DND-41 (cell line): ENCODE measurements at regions not wholly inside any gene's neighbourhood (a gene's known extent, or its start where the extent isn't known, plus 50 kb on each side); places are given as distances from the start of the nearest gene placed in this dataset.

ENCODE experiments used
- ATAC-seq: fragments of 200-7000 bp; cut with Tn5 transposase; 3 replicates; pipeline ENCODE4 v1.9.1; 2021; ENCODE audit warnings: low read depth; ENCODE audit not compliant: insufficient read depth
- DNase-seq: peaks from one replicate; pipeline ENCODE4 v3.0.0-alpha.2; 2020
- H2AFZ ChIP-seq: 2 replicates; pipeline ENCODE4 v1.6.0; 2012; ENCODE audit warnings: low read depth, low read length
- H3K27ac ChIP-seq: 2 replicates; pipeline ENCODE4 v1.5.1; 2012; ENCODE audit warnings: low read length, inconsistent platforms
- H3K27me3 ChIP-seq: fragments of 200-600 bp; sonication (generic); 2 replicates; pipeline ENCODE4 v1.6.0; 2012; ENCODE audit warnings: low read length, mild to moderate bottlenecking, inconsistent platforms; ENCODE audit not compliant: insufficient read depth, poor library complexity
- H3K36me3 ChIP-seq: 2 replicates; pipeline ENCODE4 v1.5.1; 2012; ENCODE audit warnings: low read length, inconsistent platforms; ENCODE audit not compliant: insufficient read depth
- H3K4me1 ChIP-seq: 2 replicates; pipeline ENCODE4 v1.5.1; 2012; ENCODE audit warnings: mild to moderate bottlenecking, low read length; ENCODE audit not compliant: insufficient read depth
- H3K4me2 ChIP-seq: 2 replicates; pipeline ENCODE4 v1.6.0; 2012; ENCODE audit warnings: mild to moderate bottlenecking, moderate library complexity, low read length, inconsistent platforms; ENCODE audit not compliant: insufficient read depth
- H3K4me3 ChIP-seq, 2 experiments: fragments of 200-600 bp in 1 of 2; shearing (Covaris generic) in 1 of 2; 2 replicates each; pipeline ENCODE4 v1.5.1; 2012 to 2016; ENCODE audit warnings: inconsistent platforms in 2 of 2, low read length in 2 of 2, mild to moderate bottlenecking in 2 of 2, low read depth in 1 of 2, moderate library complexity in 1 of 2
- H3K79me2 ChIP-seq: 2 replicates; pipeline ENCODE4 v1.6.0; 2012; ENCODE audit warnings: low read length, inconsistent platforms; ENCODE audit not compliant: insufficient read depth
- H3K9ac ChIP-seq: 2 replicates; pipeline ENCODE4 v1.6.0; 2012; ENCODE audit warnings: low read depth, mild to moderate bottlenecking, inconsistent platforms, low read length, moderate library complexity
- H3K9me3 ChIP-seq: 2 replicates; pipeline ENCODE4 v1.5.1; 2012; ENCODE audit warnings: low read length, moderate library complexity, mild to moderate bottlenecking, inconsistent platforms; ENCODE audit not compliant: insufficient read depth, severe bottlenecking
- H4K20me1 ChIP-seq: 2 replicates; pipeline ENCODE4 v1.6.0; 2012; ENCODE audit warnings: low read length; ENCODE audit not compliant: insufficient read depth
- CTCF ChIP-seq: IDR thresholded peaks from 2 replicates; pipeline ENCODE4 v1.5.1; 2012; ENCODE audit warnings: borderline replicate concordance, low read length, moderate library complexity, mild to moderate bottlenecking; ENCODE audit not compliant: poor library complexity, severe bottlenecking; ENCODE audit errors: extremely low read depth
- EZH2 ChIP-seq: IDR thresholded peaks from 3 replicates; pipeline ENCODE4 v1.6.1; 2012; ENCODE audit warnings: borderline replicate concordance, low read depth, mild to moderate bottlenecking, moderate library complexity, low read length, inconsistent platforms; ENCODE audit not compliant: severe bottlenecking

- TF ChIP-seq CTCF = no peak
- TF ChIP-seq EZH2 = no peak
- Histone ChIP-seq H2AFZ (no peak overlapping the region), H3K36me3 (no peaks in the 10 kb centered on the region), H3K9ac (no peak overlapping the region), H3K4me1 (peaks cover 38% of the 10 kb centered on the region), H3K27ac (no peak overlapping the region), H3K4me2 (peak overlapping the region; percentile 34; the same call in 1 of the 2 replicates), H3K9me3 (no peaks in the 10 kb centered on the region), H3K79me2 (no peaks in the 10 kb centered on the region), H3K27me3 (no peaks in the 10 kb centered on the region), H4K20me1 (no peaks in the 10 kb centered on the region), H3K4me3 (no peak overlapping the region)
- peak; percentile 100 for ATAC-seq
- DNase-seq = peak; percentile 80
Measured at GRCh38 chr17:71098071-71098470, 928.7 kb downstream of the KCNJ2 start.

DNA sequence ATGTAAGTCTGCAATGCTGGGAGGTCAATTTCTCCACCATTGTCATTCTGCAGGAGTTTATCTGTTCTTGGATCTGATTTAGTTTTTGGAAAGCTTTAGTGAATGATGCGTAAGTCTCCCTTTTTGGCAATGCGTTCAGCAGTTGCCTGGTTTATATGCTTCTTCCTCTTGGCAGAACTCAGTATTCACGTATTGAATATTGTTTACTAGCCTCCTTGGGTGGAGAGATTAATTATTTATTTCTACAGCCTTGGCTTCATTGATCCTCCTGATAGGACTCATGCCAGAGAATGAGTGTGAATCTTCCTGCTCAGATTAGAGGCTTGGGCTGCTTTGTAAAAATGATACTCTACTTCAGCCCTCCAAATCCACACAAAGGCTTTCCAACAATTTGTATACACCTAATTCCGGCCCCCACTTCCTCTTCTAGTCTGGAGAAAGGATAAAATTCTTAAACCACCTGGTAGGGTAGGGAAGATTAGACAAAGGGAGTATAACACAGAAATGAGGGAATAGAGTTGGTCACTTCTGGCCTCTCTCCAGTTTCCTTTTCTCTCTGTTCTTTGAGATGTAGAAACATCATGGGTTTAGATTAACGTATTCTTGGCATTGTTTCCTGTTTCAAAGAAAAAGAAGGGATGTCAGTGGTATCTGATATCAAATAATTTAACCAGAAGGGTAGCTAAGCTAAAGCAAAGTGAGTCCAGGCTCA, 929.8 kb downstream of the KCNJ2 start:
- ATAC-seq (no peak), DNase-seq (no peak)
- no peaks in the 10 kb centered on the region for H3K9me3 ChIP-seq
- H3K36me3 ChIP-seq = no peaks in the 10 kb centered on the region
- H3K4me2 ChIP-seq = no peak overlapping the region
- H3K4me3 ChIP-seq = no peak overlapping the region
- TF ChIP-seq CTCF = no peak
- TF ChIP-seq EZH2 = no peak
- no peaks in the 10 kb centered on the region for H3K79me2 ChIP-seq
- H3K9ac ChIP-seq = no peak overlapping the region
- peaks cover 38% of the 10 kb centered on the region for H3K4me1 ChIP-seq
- H3K27me3 ChIP-seq = no peaks in the 10 kb centered on the region
- H4K20me1 ChIP-seq = no peaks in the 10 kb centered on the region
- H3K27ac ChIP-seq = no peak overlapping the region
- H2AFZ ChIP-seq = no peak overlapping the region

DNA sequence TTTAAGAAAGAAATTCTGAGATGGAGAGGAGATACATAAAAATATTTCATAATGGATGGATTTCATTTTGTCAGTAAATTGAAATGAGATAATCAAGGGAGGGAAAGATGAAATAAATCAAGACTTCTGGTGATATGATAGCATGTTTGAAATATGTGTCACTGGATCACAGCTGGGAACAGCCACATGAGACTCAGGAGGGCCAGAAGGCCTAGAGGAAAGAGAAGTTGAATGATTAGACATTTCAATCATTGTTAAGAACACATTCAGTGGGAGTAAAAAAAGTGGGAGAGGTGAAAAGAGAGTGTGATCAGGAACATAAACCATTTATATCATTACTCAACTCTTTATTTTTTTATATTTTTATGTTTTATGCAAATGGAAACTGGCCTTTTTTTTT, 933.4 kb downstream of the KCNJ2 start:
- DNase-seq (no peak), ATAC-seq (no peak)
- Histone ChIP-seq H2AFZ (no peak overlapping the region), H3K4me3 (no peak overlapping the region), H3K9me3 (no peaks in the 10 kb centered on the region), H3K27ac (no peak overlapping the region), H3K9ac (no peak overlapping the region), H3K4me1 (peaks cover 20% of the 10 kb centered on the region), H3K36me3 (no peaks in the 10 kb centered on the region), H3K79me2 (no peaks in the 10 kb centered on the region), H3K4me2 (no peak overlapping the region), H3K27me3 (no peaks in the 10 kb centered on the region), H4K20me1 (no peaks in the 10 kb centered on the region)
- TF ChIP-seq EZH2 = no peak
- TF ChIP-seq CTCF = no peak
